ENCODE measurements at regions not wholly inside any gene's neighbourhood (a gene's known extent, or its start where the extent isn't known, plus 50 kb on each side); places are given as distances from the start of the nearest gene placed in this dataset.

DNA sequence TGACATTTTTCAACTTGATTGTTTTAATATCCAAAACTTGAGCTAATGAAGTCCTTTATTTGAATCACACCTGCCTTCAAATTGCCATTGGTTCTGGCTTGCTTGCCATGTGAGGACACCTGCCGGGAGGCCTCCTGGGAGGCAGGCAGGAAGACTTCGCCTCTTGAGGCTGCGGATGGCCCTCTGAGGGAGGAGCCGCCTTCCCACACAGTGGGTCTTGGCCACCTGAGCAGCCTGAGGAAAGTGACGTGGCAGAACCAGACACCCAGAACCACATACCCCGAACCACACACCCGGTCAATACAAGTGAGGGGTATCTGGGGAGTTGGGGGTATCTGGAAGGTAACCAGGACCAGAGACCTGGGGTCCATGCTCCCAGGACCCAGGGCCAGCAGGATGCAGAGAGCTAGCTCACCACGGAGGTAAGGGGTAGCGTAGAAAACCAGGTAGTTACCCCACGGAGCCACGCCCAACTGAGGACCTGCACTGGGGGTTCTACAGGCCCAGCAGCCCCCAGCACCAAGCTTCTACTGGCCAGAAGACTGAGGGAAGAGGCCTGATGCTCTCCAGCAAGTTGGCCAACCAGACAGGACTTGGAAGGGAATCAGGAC lies 300.5 kb downstream of the TCERG1L start:
- Mint-ChIP-seq H3K9me3 (no peaks in the 10 kb centered on the region), H3K36me3 (ENCODE audit: low read depth) (no peaks in the 10 kb centered on the region), H3K4me3 (no peak overlapping the region), H3K27ac (no peak overlapping the region), H3K4me1 (no peaks in the 10 kb centered on the region), H3K27me3 (no peaks in the 10 kb centered on the region)
- POLR2A ChIA-PET = no interaction called here
- CTCF ChIA-PET = no interaction called here
- DNase-seq = no peak

- Mint-ChIP-seq H3K36me3 (ENCODE audit: low read depth) (no peaks in the 10 kb centered on the region), H3K4me3 (no peak overlapping the region), H3K27me3 (no peaks in the 10 kb centered on the region), H3K9me3 (no peaks in the 10 kb centered on the region), H3K4me1 (no peaks in the 10 kb centered on the region), H3K27ac (no peak overlapping the region)
- POLR2A ChIA-PET = no interaction called here
- CTCF ChIA-PET = no interaction called here
- no peak for DNase-seq
These were observed 299.4 kb downstream of the TCERG1L start for GRCh38 chr10:131011936-131012640.

DNA sequence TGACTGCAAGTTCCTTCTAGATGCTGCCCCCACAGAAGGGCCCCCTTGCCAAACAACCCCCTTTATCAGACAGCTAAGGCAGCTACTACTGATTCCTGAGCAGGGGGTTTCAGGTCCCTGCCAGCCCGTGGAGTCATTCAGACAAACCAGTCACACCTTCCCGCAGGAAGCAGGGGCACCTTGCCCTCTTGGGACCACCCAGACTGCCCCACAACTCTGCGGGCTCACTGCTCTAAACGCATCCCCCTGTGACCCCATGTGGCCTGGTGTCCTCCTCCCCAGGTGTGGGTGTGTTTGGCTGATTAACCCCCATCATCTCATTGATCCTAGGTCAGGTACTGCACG lies 298.9 kb downstream of the TCERG1L start:
- no peaks in the 10 kb centered on the region for H3K9me3 Mint-ChIP-seq
- H3K36me3 Mint-ChIP-seq (ENCODE audit: low read depth) = no peaks in the 10 kb centered on the region
- H3K4me1 Mint-ChIP-seq = no peaks in the 10 kb centered on the region
- H3K4me3 Mint-ChIP-seq = no peak overlapping the region
- ChIA-PET CTCF (no interaction called here), POLR2A (no interaction called here)
- H3K27me3 Mint-ChIP-seq = no peaks in the 10 kb centered on the region
- DNase-seq = no peak
- no peak overlapping the region for H3K27ac Mint-ChIP-seq

- no peaks in the 10 kb centered on the region for H3K27me3 Mint-ChIP-seq
- DNase-seq = no peak
- ChIA-PET CTCF (no interaction called here), POLR2A (no interaction called here)
- H3K27ac Mint-ChIP-seq = no peak overlapping the region
- H3K9me3 Mint-ChIP-seq = no peaks in the 10 kb centered on the region
- H3K4me1 Mint-ChIP-seq = no peaks in the 10 kb centered on the region
- no peak overlapping the region for H3K4me3 Mint-ChIP-seq
- no peaks in the 10 kb centered on the region for H3K36me3 Mint-ChIP-seq (ENCODE audit: low read depth)
These were observed 298.1 kb downstream of the TCERG1L start for GRCh38 chr10:131013281-131013912.

- POLR2A ChIA-PET = no interaction called here
- Mint-ChIP-seq H3K4me1 (no peaks in the 10 kb centered on the region), H3K36me3 (ENCODE audit: low read depth) (no peaks in the 10 kb centered on the region), H3K4me3 (no peak overlapping the region), H3K27me3 (no peaks in the 10 kb centered on the region), H3K27ac (no peak overlapping the region), H3K9me3 (no peaks in the 10 kb centered on the region)
- CTCF ChIA-PET = no interaction called here
- no peak for DNase-seq
These were observed 297.2 kb downstream of the TCERG1L start for GRCh38 chr10:131014271-131014670.

- Mint-ChIP-seq H3K4me3 (no peak overlapping the region), H3K27ac (no peak overlapping the region), H3K27me3 (no peaks in the 10 kb centered on the region), H3K9me3 (no peaks in the 10 kb centered on the region), H3K36me3 (ENCODE audit: low read depth) (no peaks in the 10 kb centered on the region), H3K4me1 (no peaks in the 10 kb centered on the region)
- no peak for DNase-seq
- ChIA-PET CTCF (interaction anchor here (1.2 kb wide), 1 partner anchor 12 kb away, joined by 3 read pairs; no protein-coding TSS in a partner anchor), POLR2A (no interaction called here)
These were observed 296.2 kb downstream of the TCERG1L start for GRCh38 chr10:131015271-131015670.

DNA sequence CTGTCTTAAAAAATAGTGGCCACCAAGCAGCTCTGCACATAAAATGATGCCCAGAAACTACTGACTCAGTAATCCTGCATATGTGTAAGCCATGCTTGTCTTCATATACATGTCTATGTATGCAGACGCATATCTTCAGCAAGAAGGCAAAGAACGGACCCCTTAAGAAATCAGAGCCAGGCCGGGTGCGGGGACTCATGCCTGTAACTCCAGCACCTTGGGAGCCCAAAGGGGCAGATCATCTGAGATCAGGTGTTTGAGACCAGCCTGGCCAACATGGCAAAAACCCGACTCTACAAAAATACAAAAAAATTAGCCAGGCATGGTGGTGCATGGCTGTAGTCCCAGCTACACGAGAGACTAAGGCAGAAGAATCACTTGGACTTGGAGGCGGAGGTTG lies 295.0 kb downstream of the TCERG1L start:
- ChIA-PET CTCF (no interaction called here), POLR2A (no interaction called here)
- Mint-ChIP-seq H3K4me3 (no peak overlapping the region), H3K4me1 (no peaks in the 10 kb centered on the region), H3K27me3 (no peaks in the 10 kb centered on the region), H3K36me3 (ENCODE audit: low read depth) (no peaks in the 10 kb centered on the region), H3K27ac (no peak overlapping the region), H3K9me3 (no peaks in the 10 kb centered on the region)
- DNase-seq = no peak

DNA sequence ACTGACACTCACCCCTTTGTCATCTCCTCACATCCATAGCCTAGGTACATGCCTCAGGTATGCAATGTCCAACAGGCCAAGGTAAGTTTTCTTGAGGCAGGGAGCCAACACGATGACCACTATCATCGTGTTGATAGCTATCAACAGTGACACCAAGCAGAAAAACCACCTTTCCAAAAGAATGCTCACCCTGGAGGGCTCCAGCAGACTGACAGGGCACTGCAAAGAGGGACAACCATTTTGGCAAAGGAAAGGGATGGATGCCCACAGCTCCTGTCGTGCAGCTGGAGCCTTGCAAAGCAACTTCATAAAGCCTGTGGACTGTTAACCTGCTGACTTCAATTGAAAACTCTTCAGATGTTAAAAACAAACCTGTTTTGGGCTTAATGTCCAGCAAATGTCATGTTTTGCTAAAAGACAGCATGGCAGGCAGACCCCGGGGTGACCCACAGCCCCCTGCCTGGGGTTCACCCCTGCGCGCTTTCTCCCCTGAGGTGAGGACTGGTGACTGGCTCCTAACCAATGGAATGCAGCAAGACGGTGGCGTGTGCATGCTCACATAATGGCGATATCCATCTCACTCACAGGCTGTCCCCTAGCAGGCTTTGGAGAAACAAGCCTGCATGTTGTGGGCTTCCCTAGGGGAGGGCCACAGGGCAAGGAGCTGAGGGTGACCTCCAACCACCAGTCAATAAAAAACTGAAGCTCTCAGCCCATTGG lies 293.8 kb downstream of the TCERG1L start:
- H3K9me3 Mint-ChIP-seq = no peaks in the 10 kb centered on the region
- H3K4me3 Mint-ChIP-seq = no peak overlapping the region
- H3K4me1 Mint-ChIP-seq = no peaks in the 10 kb centered on the region
- no peaks in the 10 kb centered on the region for H3K27me3 Mint-ChIP-seq
- no peak overlapping the region for H3K27ac Mint-ChIP-seq
- POLR2A ChIA-PET = no interaction called here
- CTCF ChIA-PET = no interaction called here
- no peaks in the 10 kb centered on the region for H3K36me3 Mint-ChIP-seq (ENCODE audit: low read depth)
- DNase-seq = no peak

GRCh38 chr10:131018886-131019500 lies 292.5 kb downstream of the TCERG1L start:
- H3K36me3 Mint-ChIP-seq (ENCODE audit: low read depth) = no peaks in the 10 kb centered on the region
- DNase-seq = no peak
- ChIA-PET POLR2A (no interaction called here), CTCF (no interaction called here)
- no peak overlapping the region for H3K4me3 Mint-ChIP-seq
- H3K27ac Mint-ChIP-seq = no peak overlapping the region
- no peaks in the 10 kb centered on the region for H3K9me3 Mint-ChIP-seq
- no peaks in the 10 kb centered on the region for H3K27me3 Mint-ChIP-seq
- H3K4me1 Mint-ChIP-seq = no peaks in the 10 kb centered on the region

DNA sequence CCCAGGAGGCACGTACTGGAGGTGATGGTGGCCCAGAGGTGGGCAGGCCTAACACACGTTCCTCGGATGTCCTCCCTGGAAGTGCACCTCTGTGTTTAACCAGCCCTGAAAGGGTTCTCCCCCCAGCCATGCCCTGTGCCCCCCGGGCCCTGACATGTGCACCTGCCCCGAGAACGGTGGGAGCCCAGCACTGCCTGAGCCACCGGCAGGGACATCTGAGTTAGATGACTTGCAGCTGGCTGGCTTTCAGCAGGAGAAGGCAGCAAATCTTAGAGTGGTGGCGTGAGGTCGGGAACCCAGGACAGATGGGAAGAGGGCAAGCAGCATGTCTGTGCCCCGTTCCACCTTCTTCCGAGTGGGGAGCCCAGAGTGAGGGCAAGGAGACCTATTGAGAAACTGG lies 291.8 kb downstream of the TCERG1L start:
- ChIA-PET POLR2A (no interaction called here), CTCF (no interaction called here)
- H3K27ac Mint-ChIP-seq = no peak overlapping the region
- H3K4me3 Mint-ChIP-seq = no peak overlapping the region
- H3K36me3 Mint-ChIP-seq (ENCODE audit: low read depth) = no peaks in the 10 kb centered on the region
- H3K27me3 Mint-ChIP-seq = no peaks in the 10 kb centered on the region
- no peaks in the 10 kb centered on the region for H3K4me1 Mint-ChIP-seq
- no peaks in the 10 kb centered on the region for H3K9me3 Mint-ChIP-seq
- no peak for DNase-seq

DNA sequence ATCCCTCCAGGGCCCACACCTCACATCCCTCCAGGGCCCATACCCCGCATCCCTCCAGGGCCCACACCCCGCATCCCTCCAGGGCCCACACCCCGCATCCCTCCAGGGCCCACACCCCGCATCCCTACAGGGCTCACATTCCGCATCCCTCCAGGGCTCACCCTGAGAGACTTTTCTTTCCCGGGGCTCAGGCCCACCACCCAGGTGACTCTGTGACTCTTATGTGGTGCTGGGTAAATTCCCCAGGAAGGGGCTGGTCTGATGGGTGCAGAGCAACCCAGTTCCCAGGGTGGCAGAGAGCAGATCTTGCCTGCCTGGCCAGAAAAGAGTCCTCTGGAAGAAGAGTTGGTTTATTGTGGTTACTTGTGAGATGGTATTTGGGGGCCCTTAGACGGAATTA lies 290.7 kb downstream of the TCERG1L start:
- ChIA-PET POLR2A (no interaction called here), CTCF (no interaction called here)
- Mint-ChIP-seq H3K9me3 (no peaks in the 10 kb centered on the region), H3K4me3 (no peak overlapping the region), H3K27me3 (no peaks in the 10 kb centered on the region), H3K4me1 (no peaks in the 10 kb centered on the region), H3K36me3 (ENCODE audit: low read depth) (no peaks in the 10 kb centered on the region), H3K27ac (no peak overlapping the region)
- no peak for DNase-seq

DNA sequence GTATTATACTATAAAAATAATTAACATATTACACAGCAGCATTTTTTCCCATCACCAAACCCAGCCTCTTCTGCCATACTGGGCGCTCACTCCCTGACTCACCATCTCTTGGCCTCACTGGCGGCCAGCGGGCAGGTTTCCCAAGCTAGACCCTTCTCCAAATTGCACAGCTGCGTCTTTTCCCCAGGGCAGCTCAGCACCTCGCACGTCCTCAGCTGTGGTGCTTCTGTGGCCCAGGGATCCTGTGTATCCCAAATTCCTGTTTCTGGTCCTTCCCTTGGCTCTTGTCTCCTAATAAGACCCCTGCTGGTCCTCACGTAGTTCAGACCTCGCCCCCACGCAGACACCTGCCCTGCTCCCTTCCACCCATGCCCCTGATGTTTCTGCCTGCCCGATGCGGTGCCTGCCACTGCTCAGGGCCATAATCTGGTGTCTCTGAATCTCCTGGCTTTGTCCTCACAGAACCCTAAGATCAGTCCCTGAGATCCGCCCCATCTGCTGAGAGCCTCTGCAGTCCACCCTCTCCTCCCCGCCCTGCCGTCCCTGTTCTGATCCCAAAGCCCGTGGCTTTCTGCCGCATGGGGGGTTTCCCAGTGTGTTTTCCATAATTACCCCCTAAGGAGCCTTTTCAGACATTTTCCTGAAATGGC lies 290.1 kb downstream of the TCERG1L start:
- Mint-ChIP-seq H3K4me3 (no peak overlapping the region), H3K27me3 (no peaks in the 10 kb centered on the region), H3K9me3 (no peaks in the 10 kb centered on the region), H3K36me3 (ENCODE audit: low read depth) (no peaks in the 10 kb centered on the region), H3K27ac (no peak overlapping the region), H3K4me1 (no peaks in the 10 kb centered on the region)
- no peak for DNase-seq
- POLR2A ChIA-PET = no interaction called here
- CTCF ChIA-PET = no interaction called here

DNA sequence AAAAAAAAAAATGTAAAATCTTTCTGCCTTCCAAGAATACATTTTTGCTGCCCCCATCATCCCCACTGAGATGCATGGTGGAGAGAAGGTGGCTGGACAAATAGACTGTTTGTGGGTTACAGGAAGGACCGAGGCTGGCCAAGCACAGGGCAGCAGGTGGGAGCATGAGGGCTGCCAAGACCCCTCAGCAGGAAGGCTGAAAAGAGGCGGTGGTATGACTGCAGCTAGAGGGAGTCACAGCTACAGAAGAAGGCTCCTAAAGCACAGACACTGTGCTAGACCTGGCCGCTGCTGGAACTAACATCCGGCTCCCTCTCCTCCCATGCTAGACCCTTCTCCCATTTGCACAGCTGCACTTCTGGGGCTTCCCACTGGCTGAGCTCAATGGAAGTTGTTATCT lies 289.6 kb downstream of the TCERG1L start:
- no peaks in the 10 kb centered on the region for H3K9me3 Mint-ChIP-seq
- no peaks in the 10 kb centered on the region for H3K4me1 Mint-ChIP-seq
- DNase-seq = no peak
- H3K27me3 Mint-ChIP-seq = no peaks in the 10 kb centered on the region
- ChIA-PET CTCF (no interaction called here), POLR2A (no interaction called here)
- H3K27ac Mint-ChIP-seq = no peak overlapping the region
- H3K4me3 Mint-ChIP-seq = no peak overlapping the region
- no peaks in the 10 kb centered on the region for H3K36me3 Mint-ChIP-seq (ENCODE audit: low read depth)
